KOPT-K1 (cell line): ENCODE measurements at regions not wholly inside any gene's neighbourhood (a gene's known extent, or its start where the extent isn't known, plus 50 kb on each side); places are given as distances from the start of the nearest gene placed in this dataset.
A peak's percentile ranks its signal among the peaks of the same experiment; 100 is the strongest.
"Not testable (repeated sequence)": the region's sequence is repeated elsewhere in the genome, so short reads cannot be mapped to it uniquely, and the experiment has no call there.

Experiments
- H3K27ac ChIP-seq: fragments of 200-600 bp; sonication (generic); 2 replicates; pipeline ENCODE4 v1.5.1; 2016; ENCODE audit warnings: antibody characterized with exemption, mild to moderate bottlenecking, low read depth, low read length; ENCODE audit not compliant: poor library complexity, severe bottlenecking
- H3K36me3 ChIP-seq: fragments of 200-600 bp; sonication (generic); 2 replicates; pipeline ENCODE4 v1.5.1; 2017; ENCODE audit warnings: antibody characterized with exemption, mild to moderate bottlenecking, low read length, moderate library complexity; ENCODE audit not compliant: insufficient read depth
- H3K9me3 ChIP-seq: fragments of 200-600 bp; sonication (generic); 2 replicates; pipeline ENCODE4 v1.5.1; 2017; ENCODE audit warnings: antibody characterized with exemption, low read length, mild to moderate bottlenecking; ENCODE audit not compliant: insufficient read depth, poor library complexity, severe bottlenecking

GRCh38 chr4:184279496-184280061, 61.9 kb upstream of the ENPP6 start:
- H3K27ac ChIP-seq, result no peak overlapping the region
- no peaks in the 10 kb centered on the region for H3K36me3 ChIP-seq
- H3K9me3 ChIP-seq, result peaks cover 22% of the 10 kb centered on the region

- H3K36me3 ChIP-seq, H3K27ac ChIP-seq: not testable (repeated sequence)
- H3K9me3 ChIP-seq, result peaks cover 22% of the 10 kb centered on the region
These were observed 60.1 kb upstream of the ENPP6 start for GRCh38 chr4:184277769-184278168.

- H3K27ac ChIP-seq, H3K36me3 ChIP-seq: not testable (repeated sequence)
- peaks cover 22% of the 10 kb centered on the region for H3K9me3 ChIP-seq
These were observed 59.3 kb upstream of the ENPP6 start for GRCh38 chr4:184277010-184277409.

GRCh38 chr4:184276346-184276745, 58.7 kb upstream of the ENPP6 start:
- not testable (repeated sequence) for H3K27ac ChIP-seq, H3K36me3 ChIP-seq
- H3K9me3 ChIP-seq, result peaks cover 22% of the 10 kb centered on the region

GRCh38 chr4:184275766-184276165, 58.1 kb upstream of the ENPP6 start:
- Histone ChIP-seq H3K9me3 (peaks cover 22% of the 10 kb centered on the region), H3K27ac (no peak overlapping the region), H3K36me3 (no peaks in the 10 kb centered on the region)

- no peak overlapping the region for H3K27ac ChIP-seq
These were observed 56.7 kb upstream of the ENPP6 start for GRCh38 chr4:184274286-184274951.

GRCh38 chr4:184273166-184274147, 55.8 kb upstream of the ENPP6 start:
- no peak overlapping the region for H3K27ac ChIP-seq
- peaks cover 22% of the 10 kb centered on the region for H3K9me3 ChIP-seq
- no peaks in the 10 kb centered on the region for H3K36me3 ChIP-seq

More at GRCh38 chr4:184274286-184274951, 56.7 kb upstream of the ENPP6 start:
- H3K36me3 ChIP-seq, result no peaks in the 10 kb centered on the region
- H3K9me3 ChIP-seq, result peaks cover 22% of the 10 kb centered on the region

- Histone ChIP-seq H3K36me3 (no peaks in the 10 kb centered on the region), H3K27ac (no peak overlapping the region), H3K9me3 (peaks cover under 1% of the 10 kb centered on the region)
These were observed 53.2 kb upstream of the ENPP6 start for GRCh38 chr4:184270808-184271413.

GRCh38 chr4:184269879-184270430, 52.3 kb upstream of the ENPP6 start:
- H3K36me3 ChIP-seq, result no peaks in the 10 kb centered on the region
- no peak overlapping the region for H3K27ac ChIP-seq
- H3K9me3 ChIP-seq, result no peaks in the 10 kb centered on the region

- H3K9me3 ChIP-seq, result no peaks in the 10 kb centered on the region
- H3K36me3 ChIP-seq, result no peaks in the 10 kb centered on the region
- peak overlapping the region; percentile 87 for H3K27ac ChIP-seq
These were observed 51.0 kb upstream of the ENPP6 start for GRCh38 chr4:184268584-184269160.

GRCh38 chr4:184267673-184268583, 50.3 kb upstream of the ENPP6 start:
- H3K27ac ChIP-seq, result peak overlapping the region; percentile 87

More at GRCh38 chr4:184267673-184268583, 50.3 kb upstream of the ENPP6 start:
- H3K9me3 ChIP-seq, result no peaks in the 10 kb centered on the region
- no peaks in the 10 kb centered on the region for H3K36me3 ChIP-seq
